H1 (cell line): ENCODE measurements at regions not wholly inside any gene's neighbourhood (a gene's known extent, or its start where the extent isn't known, plus 50 kb on each side); places are given as distances from the start of the nearest gene placed in this dataset.
"Not testable (repeated sequence)": the region's sequence is repeated elsewhere in the genome, so short reads cannot be mapped to it uniquely, and the experiment has no call there.

Source experiments
- BACH1 ChIP-seq: IDR thresholded peaks from 2 replicates; pipeline ENCODE4 v1.6.1; 2012; ENCODE audit warnings: low read length, improper control_type of control experiment
- BRCA1 ChIP-seq: IDR thresholded peaks from 2 replicates; pipeline ENCODE4 v1.6.1; 2012; ENCODE audit warnings: low read depth, low read length, improper control_type of control experiment
- CTCF ChIP-seq, 3 experiments: IDR thresholded peaks; 1 replicate in 2 of 3; 2 replicates in 1 of 3; pipeline versions ENCODE4 v1.5.1 to v1.6.1; 2011; ENCODE audit warnings: low read length in 3 of 3, mild to moderate bottlenecking in 3 of 3, inconsistent platforms in 2 of 3, low read depth in 1 of 3, moderate library complexity in 1 of 3; ENCODE audit not compliant: insufficient read depth in 1 of 3; ENCODE audit errors: control extremely low read depth in 1 of 3
- HDAC6 ChIP-seq: IDR thresholded peaks from one replicate; pipeline ENCODE4 v1.7.1; 2012; ENCODE audit warnings: low read depth, mild to moderate bottlenecking, inconsistent platforms, low read length, moderate library complexity
- JUN ChIP-seq: IDR thresholded peaks from 2 replicates; pipeline ENCODE4 v1.6.1; 2011; ENCODE audit warnings: low read depth, mild to moderate bottlenecking, improper control_type of control experiment, low read length
- MAFK ChIP-seq: IDR thresholded peaks from 2 replicates; pipeline ENCODE4 v1.6.1; 2012; ENCODE audit warnings: low read depth, mild to moderate bottlenecking, improper control_type of control experiment, low read length
- POLR2A ChIP-seq, 2 experiments: IDR thresholded peaks; 1 replicate in 1 of 2; 2 replicates in 1 of 2; pipeline ENCODE4 v1.6.1; 2011; ENCODE audit warnings: low read depth in 2 of 2, low read length in 2 of 2, mild to moderate bottlenecking in 2 of 2; ENCODE audit errors: control extremely low read depth in 1 of 2
- POLR2AphosphoS5 ChIP-seq: IDR thresholded peaks from 2 replicates; pipeline ENCODE4 v1.6.1; 2011; ENCODE audit warnings: low read depth, low read length
- SIN3A ChIP-seq, 2 experiments: IDR thresholded peaks in 1 of 2; conservative IDR thresholded peaks in 1 of 2; 2 replicates each; pipeline ENCODE4 v1.6.1; 2011 to 2012; ENCODE audit warnings: low read length in 2 of 2, improper control_type of control experiment in 1 of 2, low read depth in 1 of 2, mild to moderate bottlenecking in 1 of 2
- SP1 ChIP-seq: IDR thresholded peaks from 2 replicates; pipeline ENCODE4 v1.6.1; 2011; ENCODE audit warnings: low read depth, low read length
- SRF ChIP-seq: IDR thresholded peaks from 2 replicates; pipeline ENCODE4 v1.6.1; 2011; ENCODE audit warnings: mild to moderate bottlenecking, low read depth, low read length, moderate library complexity

- not testable (repeated sequence) for TF ChIP-seq POLR2AphosphoS5; CTCF (IDR thresholded peaks at IDR 0.05; ENCODE audit: control extremely low read depth in 1 of 3, insufficient read depth in 1 of 3, low read depth in 1 of 3, low read length in 3 of 3); POLR2A (IDR thresholded peaks at IDR 0.05; ENCODE audit: control extremely low read depth in 1 of 2, low read depth in 2 of 2, low read length in 2 of 2); HDAC6; SP1; SIN3A (conservative IDR thresholded peaks at IDR 0.05 in 1 of 2, IDR thresholded peaks at IDR 0.05 in 1 of 2; ENCODE audit: low read depth in 1 of 2, low read length in 2 of 2); BRCA1; JUN; SRF; BACH1; MAFK
These were observed 642.2 kb downstream of the DOK5 start for GRCh38 chr20:55117577-55117976.
